ENCODE measurements at regions not wholly inside any gene's neighbourhood (a gene's known extent, or its start where the extent isn't known, plus 50 kb on each side); places are given as distances from the start of the nearest gene placed in this dataset.

DNA sequence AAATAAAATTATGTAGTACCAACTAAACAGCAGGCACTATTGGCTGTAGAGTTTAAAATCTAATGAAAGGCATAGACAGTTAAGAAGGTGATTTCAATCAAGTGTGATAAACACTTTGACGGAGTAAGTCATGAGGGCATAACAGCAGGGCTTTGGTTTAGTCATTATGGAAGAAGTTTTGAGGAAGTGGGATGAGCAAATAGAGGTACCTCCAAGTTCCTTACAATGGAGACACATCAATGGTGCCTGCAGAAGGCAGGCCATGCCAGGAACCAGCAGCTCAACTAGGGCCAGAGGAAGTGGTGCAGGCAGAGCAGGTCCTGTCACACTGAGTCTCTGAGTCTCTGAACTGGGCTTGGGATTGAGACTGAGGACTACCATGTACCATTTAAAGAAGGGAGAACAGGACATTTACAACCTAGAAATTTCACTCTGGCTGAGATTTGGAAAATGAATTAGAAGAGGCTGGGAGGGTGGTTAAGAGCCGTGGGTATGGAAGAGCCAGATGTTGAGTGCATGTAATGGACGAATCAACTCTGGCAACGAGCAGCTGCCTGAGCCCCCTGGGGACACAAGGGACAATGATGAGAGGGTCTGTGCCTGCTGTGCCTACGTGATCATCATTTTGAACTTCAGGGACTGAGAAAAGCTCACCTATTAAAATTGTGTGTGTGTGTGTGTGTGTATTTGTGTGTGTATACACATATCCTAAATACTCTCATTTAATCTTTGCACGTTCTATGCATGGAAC, 208.7 kb upstream of the POM121L12 start:
- DNase-seq (ENCODE audit: low spot score) (no peak), ATAC-seq (ENCODE audit: insufficient number of reproducible peaks, low FRiP score, low read depth) (no peak)
- TF ChIP-seq, protein P1, sequence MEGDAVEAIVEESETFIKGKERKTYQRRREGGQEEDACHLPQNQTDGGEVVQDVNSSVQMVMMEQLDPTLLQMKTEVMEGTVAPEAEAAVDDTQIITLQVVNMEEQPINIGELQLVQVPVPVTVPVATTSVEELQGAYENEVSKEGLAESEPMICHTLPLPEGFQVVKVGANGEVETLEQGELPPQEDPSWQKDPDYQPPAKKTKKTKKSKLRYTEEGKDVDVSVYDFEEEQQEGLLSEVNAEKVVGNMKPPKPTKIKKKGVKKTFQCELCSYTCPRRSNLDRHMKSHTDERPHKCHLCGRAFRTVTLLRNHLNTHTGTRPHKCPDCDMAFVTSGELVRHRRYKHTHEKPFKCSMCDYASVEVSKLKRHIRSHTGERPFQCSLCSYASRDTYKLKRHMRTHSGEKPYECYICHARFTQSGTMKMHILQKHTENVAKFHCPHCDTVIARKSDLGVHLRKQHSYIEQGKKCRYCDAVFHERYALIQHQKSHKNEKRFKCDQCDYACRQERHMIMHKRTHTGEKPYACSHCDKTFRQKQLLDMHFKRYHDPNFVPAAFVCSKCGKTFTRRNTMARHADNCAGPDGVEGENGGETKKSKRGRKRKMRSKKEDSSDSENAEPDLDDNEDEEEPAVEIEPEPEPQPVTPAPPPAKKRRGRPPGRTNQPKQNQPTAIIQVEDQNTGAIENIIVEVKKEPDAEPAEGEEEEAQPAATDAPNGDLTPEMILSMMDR (IDR thresholded peaks at IDR 0.05): no peak
- Histone ChIP-seq H3K36me3 (no peaks in the 10 kb centered on the region), H3K4me3 (no peak overlapping the region), H3K4me1 (ENCODE audit: control insufficient read depth in 1 of 2, low read depth in 2 of 2) (no peaks in the 10 kb centered on the region), H3K27ac (no peak overlapping the region), H3K27me3 (replicated peaks; ENCODE audit: insufficient read depth) (no peaks in the 10 kb centered on the region), H3K9me3 (no peaks in the 10 kb centered on the region)

DNA sequence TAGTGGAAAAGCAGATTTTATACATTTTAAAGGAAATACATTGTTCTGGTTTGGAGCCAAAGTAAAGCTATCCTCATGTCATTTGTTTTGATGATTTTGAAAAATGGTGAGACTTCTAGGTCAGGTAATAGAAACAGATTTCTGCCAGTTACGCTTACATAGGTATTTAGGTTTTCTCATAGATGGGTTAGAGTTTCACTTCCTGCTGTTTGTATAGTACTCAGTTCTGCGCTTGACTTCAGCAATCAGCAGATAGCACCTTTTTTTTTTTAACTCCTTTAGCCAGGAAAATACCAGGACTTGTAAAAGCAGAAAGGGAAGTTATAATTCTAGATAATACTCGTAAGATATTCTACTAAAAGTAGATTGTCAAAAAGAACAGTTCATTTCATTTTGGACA, 209.8 kb upstream of the POM121L12 start:
- Histone ChIP-seq H3K4me3 (no peak overlapping the region), H3K27ac (no peak overlapping the region), H3K36me3 (no peaks in the 10 kb centered on the region), H3K9me3 (no peaks in the 10 kb centered on the region), H3K4me1 (ENCODE audit: control insufficient read depth in 1 of 2, low read depth in 2 of 2) (no peaks in the 10 kb centered on the region), H3K27me3 (replicated peaks; ENCODE audit: insufficient read depth) (no peaks in the 10 kb centered on the region)
- DNase-seq (ENCODE audit: low spot score) (no peak), ATAC-seq (ENCODE audit: insufficient number of reproducible peaks, low FRiP score, low read depth) (no peak)
- TF ChIP-seq, protein P1 (IDR thresholded peaks at IDR 0.05): no peak

DNA sequence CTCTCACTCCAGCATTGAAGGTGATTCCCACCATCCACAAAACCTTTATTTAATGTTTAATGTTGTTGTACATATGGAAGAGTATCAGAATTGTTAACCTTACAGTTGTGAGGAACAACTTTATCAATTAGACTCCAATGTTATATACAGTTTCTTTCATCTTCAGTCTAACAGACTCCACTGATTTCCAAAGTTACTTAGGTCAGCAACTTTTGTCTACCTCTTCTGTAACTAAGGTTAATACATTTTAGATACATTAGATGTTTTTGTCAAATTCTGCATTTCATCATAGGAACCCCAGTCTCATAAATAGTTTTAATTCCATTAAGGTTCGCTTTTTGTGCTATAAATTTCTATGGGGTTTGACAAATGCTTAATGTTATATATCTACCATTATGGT, 223.9 kb upstream of the POM121L12 start:
- Histone ChIP-seq H3K9me3 (no peaks in the 10 kb centered on the region), H3K27ac (no peak overlapping the region), H3K4me1 (ENCODE audit: control insufficient read depth in 1 of 2, low read depth in 2 of 2) (no peaks in the 10 kb centered on the region), H3K27me3 (replicated peaks; ENCODE audit: insufficient read depth) (no peaks in the 10 kb centered on the region), H3K4me3 (no peak overlapping the region), H3K36me3 (no peaks in the 10 kb centered on the region)
- no peak for DNase-seq (ENCODE audit: low spot score)
- no peak for ATAC-seq (ENCODE audit: insufficient number of reproducible peaks, low FRiP score, low read depth)
- TF ChIP-seq, protein P1 (IDR thresholded peaks at IDR 0.05): no peak

DNA sequence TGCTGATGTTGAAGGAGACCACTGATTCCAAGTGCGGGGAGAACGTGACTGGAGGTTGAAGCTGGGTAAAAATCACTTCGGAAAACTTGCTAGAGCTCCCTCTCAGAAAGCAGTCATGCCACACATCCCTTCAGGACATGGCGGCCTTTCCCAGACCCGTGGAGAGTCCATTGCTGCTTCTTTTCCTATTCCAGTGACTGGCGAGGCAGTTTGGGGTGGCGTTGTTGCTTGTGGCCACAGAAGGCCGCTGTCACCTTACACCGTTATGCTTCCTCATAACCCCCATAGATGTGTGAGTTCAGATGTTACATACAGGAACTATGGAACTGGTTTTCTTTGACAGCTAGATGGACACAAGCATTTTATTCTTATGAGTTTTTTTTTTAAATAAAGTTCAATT, 235.6 kb upstream of the POM121L12 start:
- H3K36me3 ChIP-seq: no peaks in the 10 kb centered on the region
- H3K4me1 ChIP-seq (ENCODE audit: control insufficient read depth in 1 of 2, low read depth in 2 of 2): no peaks in the 10 kb centered on the region
- H3K9me3 ChIP-seq: no peaks in the 10 kb centered on the region
- H3K27ac ChIP-seq: no peak overlapping the region
- ATAC-seq (ENCODE audit: insufficient number of reproducible peaks, low FRiP score, low read depth) (no peak), DNase-seq (ENCODE audit: low spot score) (no peak)
- no peaks in the 10 kb centered on the region for H3K27me3 ChIP-seq (replicated peaks; ENCODE audit: insufficient read depth)
- TF ChIP-seq, protein P1 (IDR thresholded peaks at IDR 0.05): no peak
- no peak overlapping the region for H3K4me3 ChIP-seq

DNA sequence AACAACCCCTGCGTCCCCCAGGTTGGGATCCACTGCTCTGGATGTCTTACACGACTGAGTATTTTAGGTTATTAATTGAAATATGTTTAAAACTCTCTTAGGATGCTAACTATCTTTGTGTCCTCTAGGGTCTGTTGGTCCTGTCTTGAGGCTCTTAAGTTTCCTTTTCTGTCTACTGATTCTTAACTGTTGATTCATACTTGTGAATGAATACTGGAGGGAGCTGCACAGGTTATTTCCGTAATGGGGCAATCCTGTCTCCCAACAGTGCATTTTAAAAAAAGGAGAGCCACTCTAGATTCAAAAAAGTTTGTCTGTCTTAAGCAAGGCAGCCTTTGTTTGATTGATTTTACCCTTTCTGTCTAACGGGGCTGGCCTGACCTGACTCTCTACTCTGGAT, 237.6 kb upstream of the POM121L12 start:
- DNase-seq (ENCODE audit: low spot score) (no peak), ATAC-seq (ENCODE audit: insufficient number of reproducible peaks, low FRiP score, low read depth) (no peak)
- Histone ChIP-seq H3K4me3 (no peak overlapping the region), H3K27ac (no peak overlapping the region), H3K36me3 (no peaks in the 10 kb centered on the region), H3K4me1 (ENCODE audit: control insufficient read depth in 1 of 2, low read depth in 2 of 2) (no peaks in the 10 kb centered on the region), H3K27me3 (replicated peaks; ENCODE audit: insufficient read depth) (no peaks in the 10 kb centered on the region), H3K9me3 (no peaks in the 10 kb centered on the region)
- TF ChIP-seq, protein P1 (IDR thresholded peaks at IDR 0.05): no peak
